ENCODE measurements at regions not wholly inside any gene's neighbourhood (a gene's known extent, or its start where the extent isn't known, plus 50 kb on each side); places are given as distances from the start of the nearest gene placed in this dataset.

GRCh38 chr15:69627548-69628158 lies 175.0 kb downstream of the RPLP1 start:
- H3K27ac ChIP-seq (ENCODE audit: low read depth in 1 of 2, low read length in 2 of 2) = no peak overlapping the region
- H3K4me1 ChIP-seq (ENCODE audit: control insufficient read depth in 4 of 4, insufficient read depth in 4 of 4, low read length in 3 of 4) = peaks cover 3 to 15% (median 5%) of the 10 kb centered on the region in 4 donors
- no peaks in the 10 kb centered on the region for H3K9me3 ChIP-seq (ENCODE audit: control insufficient read depth in 4 of 4, low read length in 3 of 4)
- H3K9ac ChIP-seq (ENCODE audit: low read depth in 1 of 2, low read length in 2 of 2) = no peak overlapping the region
- DNase-seq (ENCODE audit: low spot score) = no peak
- TF ChIP-seq NR2F2 (IDR thresholded peaks at IDR 0.05) = peak; percentile 13
- peak; percentile 93 for TF ChIP-seq YY1 (IDR thresholded peaks at IDR 0.05)
- TF ChIP-seq TAF1 (conservative IDR thresholded peaks at IDR 0.05) = no peak
- TF ChIP-seq RAD21 (IDR thresholded peaks at IDR 0.05) = peak; percentile 17 to 45
- TF ChIP-seq FOXA1 (IDR thresholded peaks at IDR 0.05) = peak; percentile 47
- TF ChIP-seq FOXA2 (IDR thresholded peaks at IDR 0.05) = peak; percentile 48
- TF ChIP-seq HNF4G (IDR thresholded peaks at IDR 0.05) = no peak
- TF ChIP-seq EGR1 (IDR thresholded peaks at IDR 0.05; ENCODE audit: low read depth in 2 of 2) = no peak
- peak; percentile 72 for TF ChIP-seq ZBTB33 (IDR thresholded peaks at IDR 0.05)
- TF ChIP-seq REST (IDR thresholded peaks at IDR 0.05) = no peak
- peak; percentile 66 for TF ChIP-seq MAX (IDR thresholded peaks at IDR 0.05)
- no peak for TF ChIP-seq GABPA (IDR thresholded peaks at IDR 0.05 in 1 of 2, conservative IDR thresholded peaks at IDR 0.05 in 1 of 2)
- TF ChIP-seq SP1 (IDR thresholded peaks at IDR 0.05) = peak; percentile 38
- TF ChIP-seq RXRA (IDR thresholded peaks at IDR 0.05) = peak; percentile 68 to 93
- peak; percentile 72 to 86 for TF ChIP-seq HNF4A (conservative IDR thresholded peaks at IDR 0.05)
- peak; percentile 68 to 75 for TF ChIP-seq JUND (IDR thresholded peaks at IDR 0.05)
- no peak for TF ChIP-seq CTCF (IDR thresholded peaks at IDR 0.05; ENCODE audit: low read depth, low read length, missing input control)
- peak; percentile 80 for TF ChIP-seq ATF3 (IDR thresholded peaks at IDR 0.05)
- no peaks in the 10 kb centered on the region for H3K27me3 ChIP-seq (ENCODE audit: control insufficient read depth in 4 of 4, insufficient read depth in 4 of 4, low read length in 3 of 4)
- WGBS = 59% methylated on average over 5 of the region's 5 CpGs
- peaks cover 0 to 2% (median 0%) of the 10 kb centered on the region in 4 donors for H3K36me3 ChIP-seq (ENCODE audit: control insufficient read depth in 4 of 4, insufficient read depth in 3 of 4, low read depth in 1 of 4, low read length in 3 of 4)
- H3K4me3 ChIP-seq (ENCODE audit: low read depth in 1 of 3, low read length in 3 of 3) = no peak overlapping the region

Measured in liver (tissue), 8 donors.